ENCODE measurements at regions not wholly inside any gene's neighbourhood (a gene's known extent, or its start where the extent isn't known, plus 50 kb on each side); places are given as distances from the start of the nearest gene placed in this dataset.
"Not testable (repeated sequence)": the region's sequence is repeated elsewhere in the genome, so short reads cannot be mapped to it uniquely, and the experiment has no call there.

DNA sequence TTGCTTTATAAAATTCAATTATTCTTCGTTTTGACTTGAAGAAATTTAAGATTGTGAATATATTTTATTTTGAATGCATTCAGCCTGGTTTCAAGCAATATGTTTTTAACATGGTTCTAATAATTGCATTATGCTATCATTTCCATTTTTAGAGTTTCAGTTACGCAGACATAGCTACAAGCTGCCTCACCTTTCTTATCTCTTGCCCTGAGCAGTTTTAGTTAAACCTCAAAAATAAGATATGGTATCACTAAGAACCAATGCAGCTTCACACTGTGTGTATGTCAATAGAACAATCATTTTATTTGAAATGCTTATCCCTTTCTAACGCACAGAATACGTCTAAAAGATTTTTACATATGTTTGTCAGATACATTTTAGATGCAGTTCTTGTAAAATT lies 632.6 kb upstream of the KCND2 start:
- no peak overlapping the region for H3K4me3 ChIP-seq (ENCODE audit: low read length)
- no peak for TF ChIP-seq CTCF (conservative IDR thresholded peaks at IDR 0.05; ENCODE audit: low read depth, low read length)
- no peak for DNase-seq (ENCODE audit: low read depth)

GRCh38 chr7:119640861-119641260 lies 632.1 kb upstream of the KCND2 start:
- no peak overlapping the region for H3K4me3 ChIP-seq (ENCODE audit: low read length)
- no peak for DNase-seq (ENCODE audit: low read depth)
- TF ChIP-seq CTCF (conservative IDR thresholded peaks at IDR 0.05; ENCODE audit: low read depth, low read length): no peak

DNA sequence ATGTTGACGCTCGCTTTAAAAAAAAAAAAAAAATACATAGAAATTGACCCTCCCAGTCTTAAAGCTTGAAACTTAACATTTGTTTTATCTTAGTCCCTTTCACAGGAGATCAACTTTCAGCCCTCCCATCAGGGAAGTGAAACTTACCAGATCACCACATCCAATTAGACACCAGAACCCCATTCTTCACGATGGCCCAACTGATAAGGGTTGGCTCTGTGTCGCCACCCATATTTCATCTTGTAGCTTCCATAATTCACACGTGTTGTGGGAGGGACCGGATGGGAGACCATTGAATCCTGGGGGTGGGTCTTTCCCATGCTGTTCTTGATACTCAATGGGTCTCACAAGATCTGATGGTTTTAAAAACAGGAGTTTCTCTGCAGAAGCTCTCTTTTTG lies 629.4 kb upstream of the KCND2 start:
- no peak overlapping the region for H3K4me3 ChIP-seq (ENCODE audit: low read length)
- DNase-seq (ENCODE audit: low read depth): no peak
- no peak for TF ChIP-seq CTCF (conservative IDR thresholded peaks at IDR 0.05; ENCODE audit: low read depth, low read length)

DNA sequence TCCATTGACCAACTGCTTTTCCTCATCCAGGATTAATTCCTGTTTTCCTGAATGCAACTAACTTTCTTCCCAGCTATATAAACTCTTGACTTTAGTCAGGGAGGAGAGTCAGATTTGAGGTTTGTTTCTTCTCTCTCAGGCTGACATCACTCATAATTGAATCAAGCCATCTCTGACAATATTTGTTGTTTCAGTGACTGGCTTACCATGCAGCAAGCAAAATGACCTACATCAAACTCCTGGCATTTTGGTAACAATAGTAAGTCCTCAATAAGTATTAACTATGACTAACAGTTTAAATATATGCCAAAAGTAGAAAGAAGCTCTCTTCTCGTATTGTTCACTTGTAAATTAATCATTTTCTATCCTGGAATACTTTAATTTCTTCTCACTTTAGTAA lies 625.7 kb upstream of the KCND2 start:
- DNase-seq (ENCODE audit: low read depth): no peak
- no peak for TF ChIP-seq CTCF (conservative IDR thresholded peaks at IDR 0.05; ENCODE audit: low read depth, low read length)
- no peak overlapping the region for H3K4me3 ChIP-seq (ENCODE audit: low read length)

GRCh38 chr7:119648752-119649151 lies 624.2 kb upstream of the KCND2 start:
- DNase-seq (ENCODE audit: low read depth); H3K4me3 ChIP-seq (ENCODE audit: low read length): not testable (repeated sequence)

- DNase-seq (ENCODE audit: low read depth): no peak
- no peak for TF ChIP-seq CTCF (conservative IDR thresholded peaks at IDR 0.05; ENCODE audit: low read depth, low read length)
- no peak overlapping the region for H3K4me3 ChIP-seq (ENCODE audit: low read length)
Measured at GRCh38 chr7:119660080-119660479, 612.9 kb upstream of the KCND2 start.

DNA sequence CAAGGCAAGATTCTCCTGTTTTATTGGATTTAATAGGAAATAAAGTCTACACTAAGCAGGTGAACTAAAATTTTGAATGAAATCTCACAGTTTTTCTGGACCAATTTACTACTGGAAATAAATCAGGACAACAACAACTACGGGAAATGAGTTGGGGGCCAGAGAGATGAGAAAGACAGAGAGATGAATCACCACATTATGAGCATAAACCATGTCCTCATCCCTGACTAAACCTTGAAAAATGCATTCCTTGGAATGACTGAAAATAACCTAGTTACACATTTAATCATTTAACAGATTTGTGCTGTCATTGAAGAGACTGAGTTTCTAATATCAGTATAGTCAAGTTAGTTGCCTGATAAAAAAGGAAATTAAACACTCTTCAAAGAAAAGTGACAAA lies 608.4 kb upstream of the KCND2 start:
- DNase-seq (ENCODE audit: low read depth): peak; percentile 24
- H3K4me3 ChIP-seq (ENCODE audit: low read length): no peak overlapping the region
- TF ChIP-seq CTCF (conservative IDR thresholded peaks at IDR 0.05; ENCODE audit: low read depth, low read length): no peak

- H3K4me3 ChIP-seq (ENCODE audit: low read length): no peak overlapping the region
- TF ChIP-seq CTCF (conservative IDR thresholded peaks at IDR 0.05; ENCODE audit: low read depth, low read length): no peak
- DNase-seq (ENCODE audit: low read depth): no peak
Measured at GRCh38 chr7:119665796-119666195, 607.2 kb upstream of the KCND2 start.

All from retinal pigment epithelial cell (primary cell).